DMS53 treated with DMSO at 0.1 percent for 48 hours (cell line): ENCODE measurements at regions not wholly inside any gene's neighbourhood (a gene's known extent, or its start where the extent isn't known, plus 50 kb on each side); places are given as distances from the start of the nearest gene placed in this dataset.

Experiments used
- DNase-seq: peaks from one replicate; lab custom pipeline; 2025; ENCODE audit not compliant: unreplicated experiment; lab: John Stamatoyannopoulos, UW

- no peak for DNase-seq
Observed at GRCh38 chr17:79212149-79213087, 137.8 kb downstream of the ENGASE start.

GRCh38 chr17:79211061-79211770 lies 136.6 kb downstream of the ENGASE start:
- no peak for DNase-seq

GRCh38 chr17:79210638-79211037 lies 136.0 kb downstream of the ENGASE start:
- DNase-seq, result no peak

- no peak for DNase-seq
Observed at GRCh38 chr17:79207960-79208359, 133.3 kb downstream of the ENGASE start.

- DNase-seq, result no peak
Observed at GRCh38 chr17:79205688-79206205, 131.1 kb downstream of the ENGASE start.

GRCh38 chr17:79204261-79204660 lies 129.6 kb downstream of the ENGASE start:
- no peak for DNase-seq

GRCh38 chr17:79203657-79204056 lies 129.0 kb downstream of the ENGASE start:
- DNase-seq, result no peak

- DNase-seq, result no peak
Observed at GRCh38 chr17:79203016-79203415, 128.4 kb downstream of the ENGASE start.

- DNase-seq, result no peak
Observed at GRCh38 chr17:79202480-79202879, 127.9 kb downstream of the ENGASE start.

- DNase-seq, result no peak
Observed at GRCh38 chr17:79201536-79202227, 127.1 kb downstream of the ENGASE start.

GRCh38 chr17:79201119-79201518 lies 126.5 kb downstream of the ENGASE start:
- no peak for DNase-seq

GRCh38 chr17:79196913-79197312 lies 122.3 kb downstream of the ENGASE start:
- DNase-seq, result no peak

- no peak for DNase-seq
Observed at GRCh38 chr17:79192503-79193351, 118.1 kb downstream of the ENGASE start.

GRCh38 chr17:79191270-79191934 lies 116.8 kb downstream of the ENGASE start:
- DNase-seq, result no peak

- DNase-seq, result no peak
Observed at GRCh38 chr17:79189305-79189704, 114.7 kb downstream of the ENGASE start.

GRCh38 chr17:79188685-79189084 lies 114.1 kb downstream of the ENGASE start:
- no peak for DNase-seq

GRCh38 chr17:79188048-79188447 lies 113.4 kb downstream of the ENGASE start:
- DNase-seq, result no peak

GRCh38 chr17:79187186-79187585 lies 112.6 kb downstream of the ENGASE start:
- no peak for DNase-seq

GRCh38 chr17:79186406-79186805 lies 111.8 kb downstream of the ENGASE start:
- no peak for DNase-seq

- DNase-seq, result no peak
Observed at GRCh38 chr17:79185671-79186070, 111.0 kb downstream of the ENGASE start.
